Vagina (tissue), 2 donors: ENCODE measurements at regions not wholly inside any gene's neighbourhood (a gene's known extent, or its start where the extent isn't known, plus 50 kb on each side); places are given as distances from the start of the nearest gene placed in this dataset.

Experiments
- DNase-seq, 2 donors: peaks; one replicate each; pipeline ENCODE4 v3.0.0-alpha.2; 2017; ENCODE audit errors: extremely low spot score in 2 of 2
- H3K27ac ChIP-seq: fragments of 200-600 bp; sonication (generic); one replicate; pipeline ENCODE4 v1.5.1; 2019
- H3K27me3 ChIP-seq: fragments of 200-600 bp; sonication (generic); one replicate; pipeline ENCODE4 v1.5.1; 2019
- H3K36me3 ChIP-seq, 2 donors: fragments of 200-600 bp; sonication (generic); one replicate each; pipeline ENCODE4 v1.5.1; 2017 to 2019
- H3K4me1 ChIP-seq: fragments of 200-600 bp; sonication (generic); one replicate; pipeline ENCODE4 v1.5.1; 2019
- H3K4me3 ChIP-seq, 2 donors: fragments of 200-600 bp; sonication (generic); 1 replicate in 1 of 2; 2 replicates in 1 of 2; pipeline ENCODE4 v1.5.1; 2016 to 2019
- H3K9me3 ChIP-seq: fragments of 200-600 bp; sonication (generic); one replicate; pipeline ENCODE4 v1.5.1; 2019
- CTCF ChIP-seq, 3 experiments: fragments of 450-650 bp in 2 of 3; fragments of 200-600 bp in 1 of 3; sonication (generic) in 1 of 3; IDR thresholded peaks; one replicate each; pipeline ENCODE4 v1.5.1; 2017 to 2019; ENCODE audit warnings: antibody characterized with exemption in 3 of 3, mild to moderate bottlenecking in 2 of 3, moderate library complexity in 2 of 3
- POLR2A ChIP-seq, 2 donors: fragments of 450-650 bp; IDR thresholded peaks; one replicate each; pipeline ENCODE4 v1.6.1; 2017; ENCODE audit warnings: antibody characterized with exemption in 2 of 2, mild to moderate bottlenecking in 2 of 2, moderate library complexity in 2 of 2
- POLR2AphosphoS5 ChIP-seq, 2 donors: sonication (generic); formaldehyde crosslinking; IDR thresholded peaks; one replicate each; pipeline ENCODE4 v1.9.0; 2017; ENCODE audit warnings: antibody characterized with exemption in 2 of 2, mild to moderate bottlenecking in 2 of 2, low read depth in 1 of 2; ENCODE audit not compliant: insufficient read depth in 1 of 2
- intact Hi-C: fragments of 100-400 bp; cut with DNase I; formaldehyde crosslinking; loops from one replicate; pipeline ENCODE4 v1.15.1; 2023

- Histone ChIP-seq H3K27ac (no peak overlapping the region), H3K27me3 (no peaks in the 10 kb centered on the region), H3K4me1 (no peaks in the 10 kb centered on the region), H3K4me3 (no peak overlapping the region), H3K9me3 (no peaks in the 10 kb centered on the region), H3K36me3 (no peaks in the 10 kb centered on the region)
- intact Hi-C loops, result no loop called here
- no peak for DNase-seq
- TF ChIP-seq POLR2AphosphoS5 (IDR thresholded peaks at IDR 0.05; ENCODE audit: insufficient read depth in 1 of 2, low read depth in 1 of 2), result no peak
- no peak for TF ChIP-seq POLR2A (IDR thresholded peaks at IDR 0.05)
- no peak for TF ChIP-seq CTCF (IDR thresholded peaks at IDR 0.05)
Measured at GRCh38 chr2:128523457-128523856, 204.8 kb upstream of the HS6ST1 start.

GRCh38 chr2:128524183-128524582 is 205.5 kb upstream of the HS6ST1 start:
- Histone ChIP-seq H3K36me3 (no peaks in the 10 kb centered on the region), H3K27me3 (no peaks in the 10 kb centered on the region), H3K4me3 (no peak overlapping the region), H3K27ac (no peak overlapping the region), H3K9me3 (no peaks in the 10 kb centered on the region), H3K4me1 (no peaks in the 10 kb centered on the region)
- intact Hi-C loops, result no loop called here
- DNase-seq, result no peak
- no peak for TF ChIP-seq POLR2A (IDR thresholded peaks at IDR 0.05)
- no peak for TF ChIP-seq POLR2AphosphoS5 (IDR thresholded peaks at IDR 0.05; ENCODE audit: insufficient read depth in 1 of 2, low read depth in 1 of 2)
- TF ChIP-seq CTCF (IDR thresholded peaks at IDR 0.05), result no peak

- intact Hi-C loops, result no loop called here
- H3K4me3 ChIP-seq, result no peak overlapping the region
- no peak for DNase-seq
- no peaks in the 10 kb centered on the region for H3K27me3 ChIP-seq
- H3K4me1 ChIP-seq, result no peaks in the 10 kb centered on the region
- no peaks in the 10 kb centered on the region for H3K36me3 ChIP-seq
- TF ChIP-seq POLR2A (IDR thresholded peaks at IDR 0.05), result no peak
- no peak for TF ChIP-seq CTCF (IDR thresholded peaks at IDR 0.05)
- no peak for TF ChIP-seq POLR2AphosphoS5 (IDR thresholded peaks at IDR 0.05; ENCODE audit: insufficient read depth in 1 of 2, low read depth in 1 of 2)
- no peak overlapping the region for H3K27ac ChIP-seq
- no peaks in the 10 kb centered on the region for H3K9me3 ChIP-seq
Measured at GRCh38 chr2:128525653-128526052, 207.0 kb upstream of the HS6ST1 start.

GRCh38 chr2:128526455-128526976 is 207.8 kb upstream of the HS6ST1 start:
- intact Hi-C loops, result no loop called here
- TF ChIP-seq POLR2A (IDR thresholded peaks at IDR 0.05) (no peak), POLR2AphosphoS5 (IDR thresholded peaks at IDR 0.05; ENCODE audit: insufficient read depth in 1 of 2, low read depth in 1 of 2) (no peak), CTCF (IDR thresholded peaks at IDR 0.05) (no peak)
- Histone ChIP-seq H3K27ac (no peak overlapping the region), H3K27me3 (no peaks in the 10 kb centered on the region), H3K4me3 (no peak overlapping the region), H3K4me1 (no peaks in the 10 kb centered on the region), H3K36me3 (no peaks in the 10 kb centered on the region), H3K9me3 (no peaks in the 10 kb centered on the region)
- DNase-seq, result no peak

GRCh38 chr2:128528133-128528532 is 209.5 kb upstream of the HS6ST1 start:
- H3K27me3 ChIP-seq, result no peaks in the 10 kb centered on the region
- no peak overlapping the region for H3K4me3 ChIP-seq
- no peaks in the 10 kb centered on the region for H3K36me3 ChIP-seq
- no peak for DNase-seq
- TF ChIP-seq CTCF (IDR thresholded peaks at IDR 0.05) (no peak), POLR2A (IDR thresholded peaks at IDR 0.05) (no peak), POLR2AphosphoS5 (IDR thresholded peaks at IDR 0.05; ENCODE audit: insufficient read depth in 1 of 2, low read depth in 1 of 2) (no peak)
- no peak overlapping the region for H3K27ac ChIP-seq
- no peaks in the 10 kb centered on the region for H3K9me3 ChIP-seq
- no peaks in the 10 kb centered on the region for H3K4me1 ChIP-seq
- intact Hi-C loops, result no loop called here
